GM12874 (cell line): ENCODE measurements at regions not wholly inside any gene's neighbourhood (a gene's known extent, or its start where the extent isn't known, plus 50 kb on each side); places are given as distances from the start of the nearest gene placed in this dataset.

Experiments
- CTCF ChIP-seq: IDR thresholded peaks from 2 replicates; pipeline ENCODE4 v1.5.1; 2011; ENCODE audit warnings: low read depth, mild to moderate bottlenecking, control low read depth, low read length, moderate library complexity; ENCODE audit not compliant: insufficient read depth

- no peak for TF ChIP-seq CTCF
These were observed 53.3 kb downstream of the OLFML3 start for GRCh38 chr1:114032271-114033215.

- TF ChIP-seq CTCF: peak; percentile 53
These were observed 54.0 kb downstream of the OLFML3 start for GRCh38 chr1:114033216-114033706.

GRCh38 chr1:114033961-114034360 lies 54.7 kb downstream of the OLFML3 start:
- no peak for TF ChIP-seq CTCF

GRCh38 chr1:114034567-114035303 lies 55.5 kb downstream of the OLFML3 start:
- no peak for TF ChIP-seq CTCF

GRCh38 chr1:114035304-114035700 lies 56.0 kb downstream of the OLFML3 start:
- no peak for TF ChIP-seq CTCF

GRCh38 chr1:114037631-114037890 lies 58.3 kb downstream of the OLFML3 start:
- TF ChIP-seq CTCF: no peak

GRCh38 chr1:114037962-114038816 lies 58.9 kb downstream of the OLFML3 start:
- TF ChIP-seq CTCF: no peak
